HG03521 (cell line): ENCODE measurements at regions not wholly inside any gene's neighbourhood (a gene's known extent, or its start where the extent isn't known, plus 50 kb on each side); places are given as distances from the start of the nearest gene placed in this dataset.

Source experiments
- ATAC-seq: cut with Tn5 transposase; IDR thresholded peaks from one replicate; pipeline ENCODE4 v1.9.1; 2021; ENCODE audit warnings: mild to moderate bottlenecking, moderate library complexity; ENCODE audit not compliant: unreplicated experiment

DNA sequence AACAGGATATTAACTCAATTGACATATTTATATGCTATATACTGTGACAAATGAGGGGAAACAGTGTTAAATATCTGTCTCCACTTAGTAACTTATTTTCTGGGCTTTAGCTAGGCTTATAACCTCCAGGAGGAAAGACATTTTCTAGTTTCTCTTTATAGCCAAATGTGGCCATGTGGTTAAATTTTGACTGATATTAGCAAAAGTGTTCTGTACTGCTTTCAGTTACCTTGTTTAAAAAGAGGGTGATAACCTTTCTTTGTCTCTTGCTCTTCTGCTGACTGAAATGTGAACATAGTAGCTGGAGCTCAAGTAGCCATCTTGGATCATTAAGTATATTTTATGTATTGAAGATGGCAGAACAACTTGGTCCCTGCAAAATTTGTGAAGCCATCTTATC, 253.7 kb downstream of the PDHA2 start:
- no peak for ATAC-seq

DNA sequence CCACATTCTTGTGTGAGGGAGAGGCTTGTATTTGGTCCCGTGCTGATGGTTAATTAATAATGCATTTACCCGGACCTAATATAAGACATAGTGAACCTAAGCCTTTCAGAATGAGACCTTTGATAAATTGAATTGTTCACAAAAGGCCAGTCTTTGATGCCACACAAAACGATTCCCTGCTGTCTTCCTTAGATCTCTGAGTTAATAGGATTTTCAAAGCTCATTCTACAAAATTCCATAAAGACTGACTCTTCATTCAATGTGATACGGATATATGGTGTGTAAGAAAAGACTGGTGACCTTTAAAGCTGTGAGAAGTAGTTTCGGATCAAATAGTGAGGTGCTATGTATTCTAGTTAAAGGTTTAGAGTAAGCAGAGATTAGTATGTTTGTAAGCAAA, 254.3 kb downstream of the PDHA2 start:
- no peak for ATAC-seq

DNA sequence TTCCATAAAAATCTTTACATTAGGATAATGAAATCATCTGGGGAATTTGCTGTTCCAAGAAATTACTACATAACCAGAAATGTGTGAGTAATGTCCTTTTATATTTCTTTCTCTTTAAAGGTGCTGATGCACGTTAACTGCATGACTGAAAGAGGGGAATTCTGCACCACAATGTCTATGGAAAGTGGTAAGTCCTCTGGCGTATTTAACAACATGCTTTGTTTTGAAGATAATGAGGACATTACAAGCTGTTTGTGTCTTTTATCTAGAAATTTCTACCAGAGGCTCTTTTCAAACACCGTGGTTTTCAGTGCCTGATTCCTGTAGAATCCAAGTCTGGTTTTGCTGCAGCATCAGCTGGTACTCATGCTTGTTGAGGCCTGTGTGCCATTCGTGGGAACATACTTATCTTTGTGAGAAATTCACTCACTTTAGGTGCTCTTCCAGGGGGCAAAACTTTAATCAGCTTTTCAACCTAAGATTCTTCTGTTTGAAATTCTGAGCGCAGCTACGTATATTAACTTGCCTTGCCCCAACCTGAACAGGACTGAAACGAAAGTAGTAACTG, 257.2 kb downstream of the PDHA2 start:
- no peak for ATAC-seq

DNA sequence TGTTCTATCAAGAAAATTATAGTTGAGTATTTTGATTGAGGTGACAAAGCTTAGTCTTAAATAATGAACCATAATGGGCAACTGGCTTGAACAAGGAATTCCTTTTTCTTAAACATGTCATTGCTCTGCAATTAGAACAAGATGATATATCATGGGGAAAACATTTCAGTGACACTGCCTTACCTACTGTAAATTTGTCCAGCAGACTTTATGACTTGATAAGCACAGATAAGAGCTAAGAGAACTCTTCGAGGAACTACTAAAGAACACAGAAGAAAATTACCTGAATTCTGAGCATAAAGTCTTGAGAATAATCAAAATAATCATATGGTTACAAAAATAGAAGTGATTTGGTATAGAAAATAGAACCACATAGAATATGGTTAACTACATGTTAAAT, 257.8 kb downstream of the PDHA2 start:
- ATAC-seq, result no peak

DNA sequence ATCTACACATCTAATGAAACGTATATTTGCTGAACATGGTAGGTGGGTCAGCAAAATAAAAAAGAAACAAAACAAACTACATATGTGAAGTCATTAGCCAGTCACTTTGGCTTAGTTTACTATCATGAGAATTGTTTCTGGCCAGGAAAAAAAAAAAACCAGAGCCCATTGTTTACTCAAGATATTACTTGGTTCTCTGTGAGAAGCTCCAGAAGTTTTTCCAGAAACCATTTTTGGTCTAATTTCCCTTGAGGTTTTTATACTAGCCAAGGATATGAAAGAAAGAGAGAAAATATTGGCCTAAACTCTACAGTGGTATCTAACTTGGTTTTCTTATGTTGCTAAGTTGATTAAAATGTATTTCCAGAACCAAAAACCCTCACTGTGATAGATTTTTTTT, 259.1 kb downstream of the PDHA2 start:
- ATAC-seq, result no peak

DNA sequence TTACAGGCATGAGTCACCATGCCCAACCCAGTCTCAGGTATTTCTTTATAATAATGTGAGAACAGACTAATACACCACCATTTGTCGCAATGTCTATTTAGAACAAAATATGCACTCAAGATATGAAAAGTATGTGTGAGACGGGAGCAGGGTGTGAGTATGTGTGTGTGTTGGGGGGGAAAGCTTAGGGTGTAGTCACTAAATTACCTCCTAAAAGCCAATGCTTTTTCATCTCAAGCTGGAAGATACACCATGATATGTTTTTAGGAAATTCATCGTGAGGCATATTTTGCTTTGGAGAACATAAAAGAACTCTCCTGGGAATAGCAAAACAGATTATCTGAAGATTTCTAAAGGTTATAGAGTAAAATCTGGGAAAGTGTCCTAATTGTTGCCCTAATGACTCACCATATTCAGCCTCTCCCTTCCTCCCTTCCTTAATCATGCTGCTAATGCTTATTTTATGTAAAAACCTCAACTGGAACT, 262.7 kb downstream of the PDHA2 start:
- no peak for ATAC-seq

DNA sequence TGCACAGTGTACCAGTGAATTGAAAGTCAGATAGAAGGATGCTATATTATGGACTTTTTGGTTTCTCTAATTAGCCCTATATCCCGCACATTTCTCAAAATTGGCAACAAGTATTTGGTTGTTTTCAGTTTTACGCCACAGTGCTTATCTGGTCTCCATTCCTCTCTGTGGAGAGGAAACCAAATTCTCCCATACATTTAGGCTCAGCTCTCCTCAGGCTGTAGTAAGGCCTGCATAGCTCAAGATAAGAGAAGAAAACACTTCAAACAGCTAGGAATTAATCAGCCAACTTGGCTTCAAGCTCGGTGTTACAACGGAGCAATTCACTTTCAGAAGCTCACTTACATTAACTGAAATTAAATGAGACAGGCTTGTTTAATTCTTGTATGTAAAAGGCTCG, 263.2 kb downstream of the PDHA2 start:
- no peak for ATAC-seq

DNA sequence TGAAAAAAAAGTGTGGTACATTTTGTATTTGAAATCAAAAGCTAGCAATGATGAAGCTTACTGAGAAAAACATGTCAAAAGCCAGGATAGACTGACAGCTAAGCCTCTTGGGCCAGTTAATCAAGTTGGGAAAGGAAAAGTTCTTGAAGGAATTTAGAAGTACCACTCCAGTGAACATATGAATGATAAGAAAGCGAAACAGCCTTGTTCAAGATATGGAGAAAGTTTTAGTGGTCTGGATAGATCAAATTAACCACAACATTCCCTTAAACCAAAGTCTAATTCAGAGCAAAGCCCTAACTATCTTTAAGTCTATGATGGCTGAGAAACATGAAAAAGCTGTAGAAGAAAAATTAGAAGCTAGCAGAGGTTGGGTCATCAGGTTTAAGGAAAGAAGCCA, 268.3 kb downstream of the PDHA2 start:
- ATAC-seq, result no peak

DNA sequence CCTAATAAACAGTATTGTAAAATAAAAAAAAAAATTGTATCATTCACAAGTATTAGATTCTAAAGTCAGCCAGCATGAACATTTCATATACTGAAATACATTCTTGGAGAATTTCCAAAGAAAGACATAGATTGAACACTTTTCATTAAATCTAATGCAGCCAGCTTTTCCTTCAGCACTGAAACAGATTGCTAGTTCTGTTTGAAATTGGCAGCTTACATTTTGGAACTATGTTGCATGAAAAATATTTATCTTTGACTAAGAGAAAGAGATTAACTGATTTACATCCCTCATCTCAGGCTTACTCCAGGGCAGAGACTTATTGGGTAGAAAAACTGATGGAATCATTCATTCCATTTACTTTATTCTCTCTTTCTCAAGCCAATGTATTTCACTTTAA, 272.7 kb downstream of the PDHA2 start:
- ATAC-seq, result no peak

DNA sequence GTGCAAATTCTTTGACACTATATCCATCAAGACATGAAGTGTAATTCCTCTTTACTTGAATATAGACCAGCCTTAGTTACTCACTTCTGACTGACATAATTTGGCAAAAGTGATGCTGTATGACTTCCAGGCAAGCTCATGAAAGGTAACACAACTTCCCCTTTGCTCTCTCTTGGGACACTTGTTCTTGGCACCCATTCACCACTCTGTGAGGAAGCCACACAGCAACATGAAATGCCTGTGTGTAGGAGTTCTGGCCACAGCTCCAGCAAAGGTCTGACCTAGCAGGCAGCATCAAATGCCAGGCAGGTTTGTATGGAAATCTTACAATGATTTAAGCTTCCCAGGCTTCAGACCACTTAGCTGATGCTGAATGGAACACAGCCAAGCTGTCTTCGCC, 280.3 kb downstream of the PDHA2 start:
- ATAC-seq, result no peak

DNA sequence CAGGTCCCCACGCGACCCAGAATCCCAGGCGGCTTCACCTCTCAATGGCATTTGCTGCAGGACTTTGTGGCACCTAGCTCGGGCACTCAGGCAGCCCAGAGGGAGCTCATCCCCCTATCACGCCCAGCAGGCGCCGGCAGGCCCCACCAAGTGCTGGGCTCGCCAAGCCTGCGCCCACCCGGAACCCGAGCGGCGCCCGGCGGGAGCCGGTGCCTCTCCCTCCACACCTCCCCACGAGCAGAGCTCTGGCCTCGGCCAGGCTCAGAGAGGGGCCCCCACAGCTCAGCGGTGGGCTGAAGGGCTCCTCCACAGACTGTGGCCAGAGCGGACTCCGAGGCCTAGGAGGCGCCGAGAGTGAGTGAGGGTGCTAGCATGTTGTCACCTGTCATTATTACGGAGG, 286.3 kb downstream of the PDHA2 start:
- ATAC-seq, result no peak

DNA sequence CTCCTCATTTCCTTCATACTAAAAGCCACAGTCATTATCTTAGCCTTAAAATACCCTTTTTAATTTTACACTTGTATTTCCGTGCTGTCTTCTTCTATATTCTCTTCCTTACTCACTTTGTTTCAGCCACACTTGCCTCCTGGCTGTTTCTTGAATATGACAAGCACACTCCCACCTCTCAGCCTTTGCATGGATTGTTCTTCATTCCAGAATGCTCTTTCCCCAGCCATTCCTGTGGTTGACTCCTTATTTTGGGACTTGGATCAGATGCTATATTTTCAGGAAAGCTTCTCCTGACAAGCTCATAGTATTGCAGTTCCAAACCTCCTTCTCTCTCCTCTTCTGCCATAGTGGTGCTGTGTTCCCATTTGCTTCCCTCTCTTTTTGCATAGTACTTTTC, 291.3 kb downstream of the PDHA2 start:
- no peak for ATAC-seq

DNA sequence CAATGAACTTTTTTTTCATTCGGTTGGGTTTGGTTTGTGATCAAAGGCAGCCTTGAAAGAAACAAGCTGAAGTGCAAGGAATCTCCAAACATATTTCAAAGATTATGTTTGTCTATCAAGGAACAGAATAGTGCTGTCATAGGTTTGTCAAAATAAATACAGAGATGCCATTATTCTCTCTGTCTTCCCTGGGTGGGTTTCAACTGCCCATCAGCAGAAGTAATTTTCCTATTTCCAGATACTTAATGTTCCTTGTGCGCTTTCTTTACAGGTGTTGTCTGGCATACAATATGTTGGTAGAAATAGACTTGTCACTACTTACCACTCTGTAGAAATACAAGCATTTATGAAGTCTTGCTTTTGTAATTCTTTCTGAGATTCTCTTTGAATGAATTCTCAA, 294.9 kb downstream of the PDHA2 start:
- no peak for ATAC-seq

DNA sequence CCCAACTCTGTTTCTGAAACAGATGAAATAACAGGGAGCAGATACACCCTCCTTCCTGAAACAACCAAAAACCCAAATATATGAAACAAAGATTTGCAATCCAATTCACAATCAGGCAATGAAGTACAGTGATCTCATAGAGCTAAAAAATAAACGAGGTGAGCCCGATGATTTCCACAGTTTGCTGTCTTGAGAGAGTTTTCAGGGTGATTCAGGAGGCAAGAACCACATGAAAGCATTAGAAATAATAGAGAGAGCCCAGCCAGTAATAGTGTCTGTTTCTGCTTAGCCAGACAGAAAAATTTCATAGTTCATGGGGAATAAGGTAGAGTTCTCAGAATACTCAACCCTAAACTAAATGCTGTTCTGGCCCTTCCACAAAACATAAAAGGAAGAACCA, 296.2 kb downstream of the PDHA2 start:
- no peak for ATAC-seq

DNA sequence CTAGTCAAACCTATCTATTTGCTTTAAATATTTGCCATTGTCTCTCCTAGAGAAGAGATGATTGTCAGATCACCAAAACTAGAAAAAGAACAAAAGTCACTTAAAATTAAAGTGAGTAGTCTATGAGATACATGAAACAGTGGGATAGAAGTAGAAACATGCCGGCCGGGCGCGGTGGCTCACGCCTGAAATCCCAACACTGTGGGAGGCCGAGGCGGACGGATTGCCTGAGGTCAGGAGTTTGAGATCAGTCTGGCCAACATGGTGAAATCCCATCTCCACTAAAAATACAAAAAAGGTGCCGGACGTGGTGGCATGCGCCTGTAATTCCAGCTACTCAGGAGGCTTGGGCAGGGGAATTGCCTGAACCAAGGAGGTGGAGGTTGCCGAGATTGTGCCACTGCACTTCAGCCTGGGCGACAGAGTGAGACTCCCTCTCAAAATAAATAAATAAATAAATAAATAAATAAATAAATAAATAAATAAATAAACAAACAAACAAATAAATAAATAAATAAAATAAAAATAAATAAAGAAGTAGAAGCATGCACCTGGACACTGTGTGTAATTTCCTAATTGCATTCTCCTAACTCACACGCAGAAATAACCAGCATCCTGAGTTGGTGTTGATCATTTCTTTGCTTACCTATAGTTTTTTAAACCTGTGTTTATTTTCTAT, 299.5 kb downstream of the PDHA2 start:
- no peak for ATAC-seq

DNA sequence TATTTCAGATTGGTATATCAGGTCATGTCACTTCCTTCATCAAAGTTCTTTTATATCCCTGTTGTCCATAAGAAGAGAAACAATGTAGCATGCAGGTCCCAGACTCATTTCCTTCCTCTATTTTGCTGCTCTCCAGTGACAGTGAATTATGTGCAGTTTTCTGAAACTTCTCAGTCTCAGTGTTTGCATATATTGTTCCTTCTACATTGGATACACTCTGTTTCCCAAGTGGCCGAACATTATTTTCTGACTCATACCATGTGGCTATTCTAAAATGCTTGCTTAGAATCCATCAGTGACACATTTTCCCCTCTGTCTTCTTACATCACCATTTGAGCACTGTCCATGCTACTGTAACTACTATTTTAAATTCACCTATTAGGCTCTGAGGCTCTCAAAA, 305.7 kb downstream of the PDHA2 start:
- no peak for ATAC-seq

DNA sequence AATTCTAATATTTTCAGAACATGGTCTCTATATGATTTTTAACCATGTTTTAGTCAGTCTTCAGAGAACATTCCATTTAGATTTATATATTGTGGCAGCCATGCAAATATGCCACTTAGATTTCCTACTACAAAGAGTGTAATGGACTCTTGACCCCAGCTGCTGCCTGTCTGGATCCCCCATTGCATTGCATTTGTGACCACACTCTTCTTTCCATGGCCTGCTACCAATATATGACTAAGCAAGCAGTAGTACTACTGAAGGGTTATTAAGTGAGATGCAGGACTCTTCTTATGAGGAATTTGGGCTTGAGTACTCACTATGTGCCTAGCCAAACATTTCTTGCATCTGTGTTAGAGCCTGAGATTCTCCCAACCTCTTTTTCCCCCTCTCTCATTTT, 306.8 kb downstream of the PDHA2 start:
- ATAC-seq, result no peak

DNA sequence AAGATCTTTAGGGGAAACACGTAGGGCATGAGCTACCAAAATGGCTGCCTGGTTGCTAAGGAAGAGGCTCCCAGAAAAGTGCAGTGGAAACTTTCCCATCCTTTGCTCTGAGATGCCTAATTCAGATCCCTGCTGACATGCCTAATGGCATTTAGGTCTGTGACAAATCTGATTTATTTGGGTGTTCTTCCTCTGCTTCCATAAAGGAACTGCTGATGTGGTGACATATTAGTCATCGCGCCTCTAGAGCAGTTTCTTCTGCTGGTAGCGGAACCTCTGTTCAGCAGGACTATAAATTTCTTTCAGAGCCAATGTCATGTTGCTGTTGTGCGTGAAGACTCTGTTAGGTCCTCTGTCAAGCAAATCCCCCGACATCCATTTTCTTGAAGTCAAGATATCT, 310.0 kb downstream of the PDHA2 start:
- ATAC-seq, result no peak

DNA sequence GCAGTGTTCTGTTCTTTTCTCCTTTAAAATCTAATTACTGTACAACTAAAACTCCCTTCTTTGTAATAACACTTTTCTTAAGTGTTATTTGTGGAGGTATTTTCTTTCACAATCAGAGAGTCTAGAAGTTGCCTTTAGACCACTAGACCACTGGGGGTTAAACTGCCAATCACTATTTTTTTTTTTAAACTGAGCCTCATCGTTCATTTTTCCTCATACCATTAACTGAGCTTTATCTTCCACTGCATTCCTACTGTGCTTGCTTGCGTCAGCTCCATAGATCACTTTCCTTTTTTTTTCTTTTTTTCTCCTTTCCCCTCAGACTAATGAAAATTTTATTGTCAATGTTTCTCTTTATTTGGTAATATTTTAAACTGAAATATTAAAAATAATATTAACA, 310.6 kb downstream of the PDHA2 start:
- ATAC-seq, result no peak

DNA sequence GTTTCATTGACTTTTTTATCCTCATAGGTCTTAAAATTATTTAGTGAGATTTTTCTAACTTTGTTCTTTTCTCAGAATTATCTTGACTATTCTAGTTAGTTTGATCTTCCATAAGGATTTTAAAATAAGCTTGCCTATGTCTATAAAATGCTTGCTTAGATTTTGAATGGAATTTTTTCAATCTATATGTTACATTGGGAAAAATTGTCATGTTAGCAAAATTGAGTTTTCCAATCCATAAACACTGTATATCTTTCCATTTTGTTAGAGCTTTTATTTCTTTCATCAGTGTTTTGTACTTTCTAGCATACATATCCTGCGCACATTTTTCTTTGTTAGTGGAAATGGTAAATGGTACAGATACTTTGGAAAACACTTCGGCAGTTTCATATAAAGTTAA, 312.9 kb downstream of the PDHA2 start:
- ATAC-seq, result no peak

DNA sequence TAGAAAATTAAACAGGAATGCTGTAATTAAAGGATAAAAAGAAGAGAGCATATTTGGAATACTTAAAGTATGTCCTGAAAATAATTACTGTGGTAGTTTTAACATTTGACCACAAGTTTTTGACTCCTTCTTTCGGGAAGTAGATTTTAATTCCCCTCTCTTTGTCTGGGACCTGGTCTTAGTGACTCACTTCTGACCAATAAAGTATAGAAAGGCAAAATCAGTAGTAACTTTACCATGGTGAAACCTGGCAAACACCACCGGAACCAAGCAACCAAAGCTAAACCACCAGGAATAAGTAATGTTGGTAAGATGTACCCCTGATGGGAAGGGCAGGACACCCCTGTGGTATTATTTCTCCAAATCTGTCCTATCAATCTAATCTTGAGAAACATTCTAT, 314.8 kb downstream of the PDHA2 start:
- no peak for ATAC-seq

DNA sequence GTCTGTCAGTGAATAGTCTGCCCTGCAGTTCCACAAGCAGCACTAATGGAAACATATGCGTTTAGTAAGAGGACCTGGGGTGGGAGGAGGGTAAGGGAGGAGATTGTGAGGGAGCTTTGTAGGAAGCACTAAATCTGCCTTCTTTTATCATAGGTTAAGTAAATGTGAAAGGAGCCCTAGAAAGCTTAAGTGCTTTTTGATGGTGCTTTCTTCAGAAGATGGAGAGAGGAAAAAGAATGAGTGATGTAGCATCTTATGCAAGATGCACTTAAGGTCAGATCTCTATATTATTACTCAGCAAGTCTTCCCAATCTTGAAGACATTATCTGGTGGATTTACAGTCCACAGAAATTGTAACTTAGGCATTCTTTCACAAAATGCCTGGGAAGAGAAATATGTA, 322.7 kb downstream of the PDHA2 start:
- ATAC-seq, result no peak

DNA sequence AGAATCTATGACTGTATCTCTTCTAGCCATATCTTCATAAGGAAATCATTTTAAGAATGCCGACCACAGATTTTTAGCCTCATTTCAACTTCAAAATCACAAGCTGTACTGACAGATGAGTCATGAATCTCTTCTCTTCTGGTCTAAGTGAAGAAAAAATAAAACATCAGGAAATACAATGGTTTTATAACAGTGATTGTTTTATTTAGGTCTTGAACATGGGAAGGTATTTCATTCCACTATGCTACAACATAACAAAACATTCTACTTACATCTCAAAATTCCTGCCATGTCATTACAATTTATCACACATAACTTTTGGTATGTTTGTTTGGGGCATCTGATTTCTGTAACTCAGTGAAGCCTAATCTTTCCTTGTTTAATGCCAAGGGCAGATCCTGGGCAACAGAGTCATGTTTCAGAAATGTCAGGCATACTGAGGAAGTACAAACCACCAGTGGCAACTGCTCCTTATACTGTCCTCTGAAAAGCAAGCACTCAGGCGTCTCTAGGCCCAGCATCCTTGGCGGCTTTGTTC, 325.0 kb downstream of the PDHA2 start:
- ATAC-seq, result no peak
